Endodermal cell (in vitro differentiated cells): ENCODE measurements at regions not wholly inside any gene's neighbourhood (a gene's known extent, or its start where the extent isn't known, plus 50 kb on each side); places are given as distances from the start of the nearest gene placed in this dataset.

Experiments used
- DNase-seq: peaks from one replicate; pipeline ENCODE4 v3.0.0-alpha.2; 2017
- H3K27ac ChIP-seq: 2 replicates; pipeline ENCODE4 v1.5.1; 2013; ENCODE audit warnings: mild to moderate bottlenecking, low read depth, low read length, moderate library complexity
- H3K27me3 ChIP-seq: 2 replicates; pipeline ENCODE4 v1.6.1; 2013; ENCODE audit warnings: mild to moderate bottlenecking, low read length, moderate library complexity; ENCODE audit not compliant: insufficient read depth, control insufficient read depth, poor library complexity, severe bottlenecking
- H3K36me3 ChIP-seq: 2 replicates; pipeline ENCODE4 v1.7.0; 2013; ENCODE audit warnings: mild to moderate bottlenecking, low read length, moderate library complexity; ENCODE audit not compliant: control insufficient read depth, insufficient read depth
- H3K4me1 ChIP-seq: one replicate; pipeline ENCODE4 v1.7.0; 2013; ENCODE audit warnings: low read length; ENCODE audit not compliant: control insufficient read depth, insufficient read depth
- H3K4me3 ChIP-seq: 2 replicates; pipeline ENCODE4 v1.5.1; 2013; ENCODE audit warnings: mild to moderate bottlenecking, low read length, moderate library complexity
- H3K9ac ChIP-seq: 2 replicates; pipeline ENCODE4 v1.6.1; 2013; ENCODE audit warnings: mild to moderate bottlenecking, low read length, moderate library complexity; ENCODE audit not compliant: poor library complexity, severe bottlenecking; ENCODE audit errors: extremely low read depth
- H3K9me3 ChIP-seq: 2 replicates; pipeline ENCODE4 v1.6.1; 2013; ENCODE audit warnings: mild to moderate bottlenecking, low read length, moderate library complexity; ENCODE audit not compliant: control insufficient read depth
- H3K27ac Mint-ChIP-seq: 2 replicates; pipeline ENCODE4 v1.8.0; 2020; ENCODE audit warnings: mixed read lengths
- H3K27me3 Mint-ChIP-seq: 2 replicates; pipeline ENCODE4 v1.8.0; 2021; ENCODE audit warnings: mild to moderate bottlenecking, mixed read lengths; ENCODE audit not compliant: insufficient read depth
- H3K36me3 Mint-ChIP-seq: 2 replicates; pipeline ENCODE4 v1.8.0; 2020; ENCODE audit warnings: low read depth, mixed read lengths
- H3K4me1 Mint-ChIP-seq: 2 replicates; pipeline ENCODE4 v1.8.0; 2020; ENCODE audit warnings: mixed read lengths
- H3K4me3 Mint-ChIP-seq: 2 replicates; pipeline ENCODE4 v1.8.0; 2020; ENCODE audit warnings: mild to moderate bottlenecking, moderate library complexity, mixed read lengths
- H3K9me3 Mint-ChIP-seq: 2 replicates; pipeline ENCODE4 v1.8.0; 2020; ENCODE audit warnings: mild to moderate bottlenecking, mixed read lengths
- WGBS, 2 experiments: methylation state at CpG; one replicate each; pipeline versions ENCODE4 v1.1.5 to v1.1.7; 2013; ENCODE audit warnings: missing lambda C conversion rate in 2 of 2, mixed read lengths in 1 of 2; ENCODE audit not compliant: insufficient coverage in 1 of 2, insufficient read length in 1 of 2; 5-methylcytosine and 5-hydroxymethylcytosine counted together
- TF ChIP-seq, protein P1 (sequence below): fragments of 200-600 bp; sonication (generic); conservative IDR thresholded peaks from 2 replicates; pipeline ENCODE4 v1.5.0; 2021; ENCODE audit warnings: antibody characterized with exemption, mild to moderate bottlenecking

DNA sequence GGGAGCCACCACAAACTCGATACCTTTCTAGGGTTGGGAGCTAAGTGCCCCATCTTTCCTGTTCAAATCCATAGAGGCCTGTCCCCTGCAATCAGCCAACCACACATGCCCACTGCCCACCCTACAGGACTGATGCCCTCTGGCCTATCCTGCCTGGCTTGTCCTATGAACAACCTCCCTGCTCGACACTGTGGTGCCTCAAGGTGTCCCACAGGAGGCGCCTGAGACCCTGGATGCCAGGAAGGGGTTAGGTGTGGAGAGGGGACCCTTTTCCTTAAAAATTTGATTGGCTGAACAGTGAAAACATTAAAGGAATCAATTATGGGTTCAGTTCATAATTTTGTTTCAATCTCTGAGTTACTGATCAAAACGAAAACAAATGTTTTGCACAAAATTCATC, 97.3 kb upstream of the FZD10 start:
- TF ChIP-seq, protein P1, sequence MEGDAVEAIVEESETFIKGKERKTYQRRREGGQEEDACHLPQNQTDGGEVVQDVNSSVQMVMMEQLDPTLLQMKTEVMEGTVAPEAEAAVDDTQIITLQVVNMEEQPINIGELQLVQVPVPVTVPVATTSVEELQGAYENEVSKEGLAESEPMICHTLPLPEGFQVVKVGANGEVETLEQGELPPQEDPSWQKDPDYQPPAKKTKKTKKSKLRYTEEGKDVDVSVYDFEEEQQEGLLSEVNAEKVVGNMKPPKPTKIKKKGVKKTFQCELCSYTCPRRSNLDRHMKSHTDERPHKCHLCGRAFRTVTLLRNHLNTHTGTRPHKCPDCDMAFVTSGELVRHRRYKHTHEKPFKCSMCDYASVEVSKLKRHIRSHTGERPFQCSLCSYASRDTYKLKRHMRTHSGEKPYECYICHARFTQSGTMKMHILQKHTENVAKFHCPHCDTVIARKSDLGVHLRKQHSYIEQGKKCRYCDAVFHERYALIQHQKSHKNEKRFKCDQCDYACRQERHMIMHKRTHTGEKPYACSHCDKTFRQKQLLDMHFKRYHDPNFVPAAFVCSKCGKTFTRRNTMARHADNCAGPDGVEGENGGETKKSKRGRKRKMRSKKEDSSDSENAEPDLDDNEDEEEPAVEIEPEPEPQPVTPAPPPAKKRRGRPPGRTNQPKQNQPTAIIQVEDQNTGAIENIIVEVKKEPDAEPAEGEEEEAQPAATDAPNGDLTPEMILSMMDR = peak; percentile 76
- no peaks in the 10 kb centered on the region for H3K4me1 ChIP-seq
- DNase-seq = peak; percentile 81

DNA sequence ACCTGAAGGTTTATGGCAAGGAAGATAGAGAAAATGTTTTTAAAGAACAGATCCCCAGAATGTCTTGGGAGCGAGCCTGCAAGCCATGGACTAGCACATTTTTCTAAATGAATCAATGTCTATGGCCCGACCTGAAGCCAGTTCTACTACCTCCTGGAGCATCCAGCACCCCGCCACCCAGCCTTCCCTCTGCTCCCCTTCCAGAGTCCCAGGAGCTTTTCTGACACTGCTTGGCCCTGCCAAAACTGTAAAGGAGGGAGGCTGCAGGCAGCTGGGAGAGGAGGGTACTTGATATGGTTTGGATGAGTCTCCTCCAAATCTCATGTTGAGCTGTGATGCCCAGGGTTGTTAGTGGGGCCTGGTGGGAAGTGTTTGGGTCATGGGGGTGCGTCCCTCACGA, 95.5 kb upstream of the FZD10 start:
- Histone ChIP-seq H3K36me3 (no peaks in the 10 kb centered on the region), H3K27me3 (peaks cover 5% of the 10 kb centered on the region), H3K9ac (no peak overlapping the region), H3K9me3 (no peaks in the 10 kb centered on the region), H3K27ac (no peak overlapping the region), H3K4me1 (no peaks in the 10 kb centered on the region), H3K4me3 (no peak overlapping the region)
- Mint-ChIP-seq H3K27me3 (peaks cover 87% of the 10 kb centered on the region), H3K4me1 (no peaks in the 10 kb centered on the region), H3K4me3 (no peak overlapping the region), H3K9me3 (peaks cover 4% of the 10 kb centered on the region), H3K27ac (no peak overlapping the region), H3K36me3 (no peaks in the 10 kb centered on the region)
- WGBS, 2 experiments = 87 to 100% methylated on average over 3 to 5 of the region's 5 CpGs
- TF ChIP-seq, protein P1 = no peak
- DNase-seq = no peak

More for the DNA sequence above, 97.3 kb upstream of the FZD10 start:
- H3K4me1 Mint-ChIP-seq = no peaks in the 10 kb centered on the region
- Histone ChIP-seq H3K9ac (no peak overlapping the region), H3K4me3 (no peak overlapping the region), H3K27me3 (peaks cover 14% of the 10 kb centered on the region), H3K27ac (no peak overlapping the region), H3K9me3 (no peaks in the 10 kb centered on the region), H3K36me3 (no peaks in the 10 kb centered on the region)
- H3K27me3 Mint-ChIP-seq = peaks cover 96% of the 10 kb centered on the region
- no peaks in the 10 kb centered on the region for H3K36me3 Mint-ChIP-seq
- 54 to 58% methylated on average over 3 to 4 of the region's 4 CpGs for WGBS, 2 experiments
- no peak overlapping the region for H3K27ac Mint-ChIP-seq
- H3K9me3 Mint-ChIP-seq = peaks cover 6% of the 10 kb centered on the region
- no peak overlapping the region for H3K4me3 Mint-ChIP-seq

DNA sequence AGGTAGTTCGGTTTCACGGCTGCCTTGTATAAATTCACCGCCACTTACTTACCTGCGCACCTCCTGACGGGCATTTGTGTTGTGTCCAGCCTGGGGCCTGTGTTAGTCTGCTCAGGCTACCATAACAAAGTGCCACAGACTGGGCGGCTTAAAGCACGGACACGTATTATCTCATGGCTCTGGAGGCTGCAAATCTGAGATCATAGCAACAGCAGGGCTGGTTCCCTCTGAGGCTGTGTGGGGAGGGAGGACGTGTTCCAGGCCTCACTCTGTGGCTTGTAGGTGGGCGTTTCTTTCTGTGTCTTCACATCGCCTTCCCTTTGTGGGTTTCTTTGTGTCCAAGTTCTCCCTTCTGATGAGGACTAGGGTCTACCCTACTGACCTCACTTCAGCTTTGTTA, 93.5 kb upstream of the FZD10 start:
- Mint-ChIP-seq H3K27me3 (peaks cover 86% of the 10 kb centered on the region), H3K4me1 (no peaks in the 10 kb centered on the region), H3K4me3 (no peak overlapping the region), H3K36me3 (no peaks in the 10 kb centered on the region), H3K27ac (no peak overlapping the region), H3K9me3 (no peaks in the 10 kb centered on the region)
- Histone ChIP-seq H3K27me3 (peaks cover 18% of the 10 kb centered on the region), H3K36me3 (no peaks in the 10 kb centered on the region), H3K9ac (no peak overlapping the region), H3K4me1 (no peaks in the 10 kb centered on the region), H3K4me3 (no peak overlapping the region), H3K27ac (no peak overlapping the region), H3K9me3 (no peaks in the 10 kb centered on the region)
- WGBS, 2 experiments = 85 to 92% methylated on average over 10 to 11 of the region's 11 CpGs
- TF ChIP-seq, protein P1 = no peak
- no peak for DNase-seq
